Breast epithelium (tissue), 3 donors: ENCODE measurements at regions not wholly inside any gene's neighbourhood (a gene's known extent, or its start where the extent isn't known, plus 50 kb on each side); places are given as distances from the start of the nearest gene placed in this dataset.

Experiments used
- POLR2A ChIP-seq: fragments of 450-650 bp; IDR thresholded peaks from one replicate; pipeline ENCODE4 v1.6.1; 2016; ENCODE audit warnings: antibody characterized with exemption, mild to moderate bottlenecking, moderate library complexity
- POLR2AphosphoS5 ChIP-seq, 3 donors: sonication (generic); formaldehyde crosslinking; IDR thresholded peaks; one replicate each; pipeline ENCODE4 v1.6.1; 2017; ENCODE audit warnings: antibody characterized with exemption in 3 of 3

DNA sequence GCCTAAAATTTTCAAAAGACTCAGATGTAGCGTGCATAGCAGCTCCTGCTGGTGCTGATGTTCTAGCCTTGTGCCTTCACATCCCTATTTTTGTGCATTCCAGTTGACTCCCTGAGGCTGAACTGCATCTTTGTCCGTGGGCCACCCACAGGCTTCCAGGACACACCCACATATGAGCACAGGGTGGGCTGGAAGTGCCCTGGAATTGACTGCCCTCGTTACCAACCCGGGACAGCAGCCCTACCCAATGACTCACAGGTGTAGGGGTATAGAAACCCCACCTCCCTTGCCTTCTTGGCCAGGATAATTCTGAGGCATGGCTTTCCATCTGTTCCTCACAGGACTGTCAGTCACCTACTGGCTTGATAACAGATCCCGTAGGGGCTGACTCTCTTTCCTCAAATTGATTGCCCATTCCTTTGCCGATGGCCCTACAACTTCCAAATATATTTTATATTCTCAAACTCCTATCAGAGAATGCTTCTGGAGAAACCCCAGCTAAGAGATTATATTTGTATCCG, 65.9 kb upstream of the CDH13 start:
- TF ChIP-seq POLR2AphosphoS5 (IDR thresholded peaks at IDR 0.05) (no peak), POLR2A (no peak)
